ENCODE measurements at regions not wholly inside any gene's neighbourhood (a gene's known extent, or its start where the extent isn't known, plus 50 kb on each side); places are given as distances from the start of the nearest gene placed in this dataset.

- Mint-ChIP-seq H3K27ac (no peak overlapping the region), H3K27me3 (peaks cover 2% of the 10 kb centered on the region), H3K9me3 (no peaks in the 10 kb centered on the region), H3K4me1 (ENCODE audit: low read depth) (no peaks in the 10 kb centered on the region), H3K36me3 (ENCODE audit: low read depth) (no peaks in the 10 kb centered on the region), H3K4me3 (no peak overlapping the region)
- ChIA-PET POLR2A (no interaction called here), CTCF (no interaction called here)
- TF ChIP-seq, protein P1, sequence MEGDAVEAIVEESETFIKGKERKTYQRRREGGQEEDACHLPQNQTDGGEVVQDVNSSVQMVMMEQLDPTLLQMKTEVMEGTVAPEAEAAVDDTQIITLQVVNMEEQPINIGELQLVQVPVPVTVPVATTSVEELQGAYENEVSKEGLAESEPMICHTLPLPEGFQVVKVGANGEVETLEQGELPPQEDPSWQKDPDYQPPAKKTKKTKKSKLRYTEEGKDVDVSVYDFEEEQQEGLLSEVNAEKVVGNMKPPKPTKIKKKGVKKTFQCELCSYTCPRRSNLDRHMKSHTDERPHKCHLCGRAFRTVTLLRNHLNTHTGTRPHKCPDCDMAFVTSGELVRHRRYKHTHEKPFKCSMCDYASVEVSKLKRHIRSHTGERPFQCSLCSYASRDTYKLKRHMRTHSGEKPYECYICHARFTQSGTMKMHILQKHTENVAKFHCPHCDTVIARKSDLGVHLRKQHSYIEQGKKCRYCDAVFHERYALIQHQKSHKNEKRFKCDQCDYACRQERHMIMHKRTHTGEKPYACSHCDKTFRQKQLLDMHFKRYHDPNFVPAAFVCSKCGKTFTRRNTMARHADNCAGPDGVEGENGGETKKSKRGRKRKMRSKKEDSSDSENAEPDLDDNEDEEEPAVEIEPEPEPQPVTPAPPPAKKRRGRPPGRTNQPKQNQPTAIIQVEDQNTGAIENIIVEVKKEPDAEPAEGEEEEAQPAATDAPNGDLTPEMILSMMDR (IDR thresholded peaks at IDR 0.05) = no peak
- DNase-seq = no peak
- no peak for ATAC-seq
- intact Hi-C loops (cut with micrococcal nuclease) = no loop called here
Measured at GRCh38 chr12:19039515-19039914, 90.0 kb upstream of the PLEKHA5 start.

DNA sequence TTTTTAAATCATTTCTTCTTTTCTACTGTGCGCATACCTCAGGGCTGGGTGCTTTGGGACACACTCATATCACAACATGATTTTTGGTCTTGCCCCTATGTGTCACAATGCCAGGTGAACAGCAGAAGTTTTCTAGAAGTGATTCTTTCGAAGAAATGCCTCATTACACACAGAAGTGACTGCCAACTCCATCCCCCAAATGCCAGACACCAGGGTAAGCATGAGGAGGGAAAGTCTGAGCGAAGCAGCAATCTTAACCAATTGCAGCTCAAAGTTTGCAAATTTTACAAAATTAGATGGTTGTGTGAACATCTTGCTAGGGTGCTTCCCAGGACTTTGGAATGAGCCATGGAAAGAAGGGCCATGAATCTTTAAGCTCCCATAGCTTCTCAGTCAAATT, 87.3 kb upstream of the PLEKHA5 start:
- intact Hi-C loops (cut with micrococcal nuclease) = no loop called here
- TF ChIP-seq, protein P1 (IDR thresholded peaks at IDR 0.05) = no peak
- DNase-seq (no peak), ATAC-seq (no peak)
- CTCF ChIA-PET = no interaction called here
- Mint-ChIP-seq H3K4me3 (no peak overlapping the region), H3K27ac (no peak overlapping the region), H3K36me3 (ENCODE audit: low read depth) (no peaks in the 10 kb centered on the region), H3K4me1 (ENCODE audit: low read depth) (no peaks in the 10 kb centered on the region), H3K9me3 (no peaks in the 10 kb centered on the region), H3K27me3 (peaks cover 2% of the 10 kb centered on the region)
- POLR2A ChIA-PET = no interaction called here

- Mint-ChIP-seq H3K27me3 (peaks cover 2% of the 10 kb centered on the region), H3K4me3 (no peak overlapping the region), H3K4me1 (ENCODE audit: low read depth) (no peaks in the 10 kb centered on the region), H3K9me3 (no peaks in the 10 kb centered on the region), H3K27ac (no peak overlapping the region), H3K36me3 (ENCODE audit: low read depth) (no peaks in the 10 kb centered on the region)
- ATAC-seq (no peak), DNase-seq (no peak)
- TF ChIP-seq, protein P1 (IDR thresholded peaks at IDR 0.05) = no peak
- CTCF ChIA-PET = no interaction called here
- POLR2A ChIA-PET = no interaction called here
- intact Hi-C loops (cut with micrococcal nuclease) = no loop called here
Measured at GRCh38 chr12:19044430-19044829, 85.1 kb upstream of the PLEKHA5 start.

DNA sequence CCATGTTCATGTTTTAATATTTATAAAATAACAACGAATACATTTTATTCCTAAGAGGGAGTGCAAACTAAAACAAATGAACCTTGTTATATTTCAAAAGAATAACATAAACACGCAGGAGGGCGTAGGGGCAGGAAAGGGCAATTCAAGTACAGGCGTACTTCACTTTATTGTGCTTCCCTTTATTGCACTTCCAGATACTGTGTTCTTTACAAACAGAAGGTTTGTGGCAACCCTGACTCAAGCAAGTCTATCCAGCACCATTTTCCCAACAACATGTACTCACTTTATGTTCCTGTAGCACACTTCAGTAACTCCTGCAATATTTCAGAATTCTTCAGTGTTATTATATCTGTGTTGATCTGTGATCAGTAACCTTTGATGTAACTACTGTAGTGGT, 84.6 kb upstream of the PLEKHA5 start:
- intact Hi-C loops (cut with micrococcal nuclease) = no loop called here
- Mint-ChIP-seq H3K4me1 (ENCODE audit: low read depth) (no peaks in the 10 kb centered on the region), H3K4me3 (no peak overlapping the region), H3K27me3 (peaks cover 2% of the 10 kb centered on the region), H3K27ac (no peak overlapping the region), H3K9me3 (no peaks in the 10 kb centered on the region), H3K36me3 (ENCODE audit: low read depth) (no peaks in the 10 kb centered on the region)
- CTCF ChIA-PET = interaction anchor here (1.1 kb wide), 1 partner anchor 14 kb away, joined by 3 read pairs; no protein-coding TSS in a partner anchor
- POLR2A ChIA-PET = no interaction called here
- ATAC-seq = no peak
- TF ChIP-seq, protein P1 (IDR thresholded peaks at IDR 0.05) = no peak
- no peak for DNase-seq

DNA sequence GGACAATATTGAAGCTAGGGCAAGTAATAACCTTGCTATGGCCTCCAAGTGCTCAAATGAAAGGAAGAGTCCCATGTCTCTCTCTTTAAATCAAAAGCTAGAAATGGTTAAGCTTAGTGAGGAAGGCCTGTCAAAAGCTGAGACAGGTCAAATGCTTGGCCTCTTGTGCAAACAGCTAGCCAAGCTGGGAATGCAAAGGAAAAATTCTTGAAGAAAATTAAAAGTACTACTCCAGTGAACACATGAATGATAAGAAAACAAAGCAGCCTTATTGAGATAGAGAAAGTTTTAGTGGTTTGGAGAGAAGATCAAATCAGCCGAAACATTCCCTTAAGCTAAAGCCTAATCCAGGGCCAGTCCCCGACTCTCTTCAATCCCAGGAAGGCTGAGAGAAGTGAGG, 84.1 kb upstream of the PLEKHA5 start:
- TF ChIP-seq, protein P1 (IDR thresholded peaks at IDR 0.05) = no peak
- no peak overlapping the region for H3K4me3 Mint-ChIP-seq
- H3K27ac Mint-ChIP-seq = no peak overlapping the region
- POLR2A ChIA-PET = no interaction called here
- H3K9me3 Mint-ChIP-seq = no peaks in the 10 kb centered on the region
- no peaks in the 10 kb centered on the region for H3K36me3 Mint-ChIP-seq (ENCODE audit: low read depth)
- H3K4me1 Mint-ChIP-seq (ENCODE audit: low read depth) = no peaks in the 10 kb centered on the region
- no peak for ATAC-seq
- CTCF ChIA-PET = interaction anchor here (1.1 kb wide), 1 partner anchor 13 kb away, joined by 3 read pairs; no protein-coding TSS in a partner anchor
- no peak for DNase-seq
- intact Hi-C loops (cut with micrococcal nuclease) = no loop called here
- peaks cover 2% of the 10 kb centered on the region for H3K27me3 Mint-ChIP-seq

Data from activated CD8-positive, alpha-beta T cell treated with anti-CD3 and anti-CD28 coated beads for 36 hours (primary cell).